SK-N-SH (cell line): ENCODE measurements at regions not wholly inside any gene's neighbourhood (a gene's known extent, or its start where the extent isn't known, plus 50 kb on each side); places are given as distances from the start of the nearest gene placed in this dataset.

Source experiments
- CTCF ChIA-PET: fragments of 300-600, 350-600 bp; formaldehyde crosslinking; extraction: SDS; loops from one replicate; lab custom pipeline; 2021; lab: Yijun Ruan, JAX
- POLR2A ChIA-PET: fragments of 350-600 bp; sonication (Branson Sonifier 250); formaldehyde crosslinking; extraction: SDS; loops from one replicate; lab custom pipeline; 2020; ENCODE audit warnings: antibody characterized with exemption, inconsistent platforms; lab: Yijun Ruan, JAX
- DNase-seq: peaks from one replicate; pipeline ENCODE4 v3.0.0; 2012
- H2AFZ ChIP-seq: fragments of 200-600 bp; sonication (generic); 2 replicates; pipeline ENCODE4 v1.8.1; 2016; ENCODE audit warnings: antibody characterized with exemption, mild to moderate bottlenecking, low read depth
- H3F3A ChIP-seq: fragments of 200-600 bp; sonication (generic); replicated peaks from 2 replicates; pipeline ENCODE3; 2016; ENCODE audit warnings: antibody characterized with exemption, mild to moderate bottlenecking; ENCODE audit not compliant: insufficient read depth
- H3K27ac ChIP-seq, 2 experiments: fragments of 200-500 bp in 1 of 2; fragments of 200-600 bp in 1 of 2; sonication (Bioruptor generic) in 1 of 2; sonication (generic), shearing (Covaris generic) in 1 of 2; 2 replicates each; pipeline versions ENCODE4 v1.5.1 to v1.6.1; 2014 to 2016; ENCODE audit warnings: low read depth in 2 of 2, inconsistent platforms in 1 of 2, low read length in 1 of 2, mild to moderate bottlenecking in 1 of 2, mixed read lengths in 1 of 2
- H3K27me3 ChIP-seq: fragments of 200-600 bp; sonication (generic), shearing (Covaris generic); 2 replicates; pipeline ENCODE4 v1.6.1; 2016; ENCODE audit warnings: mixed run types; ENCODE audit not compliant: insufficient read depth
- H3K36me3 ChIP-seq, 2 experiments: fragments of 200-500 bp in 1 of 2; fragments of 200-600 bp in 1 of 2; sonication (Bioruptor generic) in 1 of 2; sonication (generic) in 1 of 2; replicated peaks in 1 of 2; 2 replicates each; pipeline versions ENCODE3 to v1.5.1; 2014 to 2016; ENCODE audit warnings: low read length in 1 of 2, mild to moderate bottlenecking in 1 of 2; ENCODE audit not compliant: insufficient read depth in 2 of 2, control insufficient read depth in 1 of 2
- H3K4me1 ChIP-seq, 2 experiments: fragments of 200-500 bp in 1 of 2; fragments of 200-600 bp in 1 of 2; sonication (Bioruptor generic) in 1 of 2; sonication (generic), shearing (Covaris generic) in 1 of 2; 2 replicates each; pipeline versions ENCODE4 v1.5.1 to v1.6.1; 2014 to 2016; ENCODE audit warnings: low read depth in 1 of 2, low read length in 1 of 2, mixed run types in 1 of 2; ENCODE audit not compliant: insufficient read depth in 2 of 2, control insufficient read depth in 1 of 2
- H3K4me2 ChIP-seq: fragments of 200-600 bp; sonication (generic), shearing (Covaris generic); 2 replicates; pipeline ENCODE4 v1.6.1; 2017; ENCODE audit warnings: mixed run types
- H3K4me3 ChIP-seq, 2 experiments: fragments of 200-500 bp in 1 of 2; fragments of 200-600 bp in 1 of 2; sonication (Bioruptor generic) in 1 of 2; sonication (generic), shearing (Covaris generic) in 1 of 2; 2 replicates each; pipeline versions ENCODE4 v1.5.1 to v1.8.1; 2014 to 2016; ENCODE audit warnings: low read depth in 2 of 2, inconsistent platforms in 1 of 2, low read length in 1 of 2, mild to moderate bottlenecking in 1 of 2, mixed read lengths in 1 of 2, moderate library complexity in 1 of 2
- H3K79me2 ChIP-seq: fragments of 200-600 bp; sonication (generic); 2 replicates; pipeline ENCODE4 v1.8.1; 2017; ENCODE audit warnings: mild to moderate bottlenecking; ENCODE audit not compliant: insufficient read depth
- H3K9ac ChIP-seq: fragments of 200-600 bp; sonication (generic); 2 replicates; pipeline ENCODE4 v1.6.1; 2017; ENCODE audit warnings: mixed run types
- H3K9me2 ChIP-seq: fragments of 200-600 bp; sonication (generic); 2 replicates; pipeline ENCODE4 v1.6.1; 2017; ENCODE audit warnings: mixed run types
- H3K9me3 ChIP-seq: fragments of 200-600 bp; sonication (generic); 2 replicates; pipeline ENCODE4 v1.6.1; 2017; ENCODE audit warnings: mixed run types, mild to moderate bottlenecking, moderate library complexity
- H4K20me1 ChIP-seq: fragments of 200-600 bp; sonication (generic); 2 replicates; pipeline ENCODE4 v1.6.1; 2017; ENCODE audit warnings: mild to moderate bottlenecking, mixed run types; ENCODE audit not compliant: insufficient read depth
- FOSL2 ChIP-seq: IDR thresholded peaks from 2 replicates; pipeline ENCODE4 v1.4.0; 2012; ENCODE audit warnings: low read depth, mild to moderate bottlenecking, moderate library complexity, borderline replicate concordance
- GABPA ChIP-seq: IDR thresholded peaks from 2 replicates; pipeline ENCODE4 v1.4.0; 2012; ENCODE audit warnings: low read depth, mild to moderate bottlenecking
- MXI1 ChIP-seq: IDR thresholded peaks from 2 replicates; pipeline ENCODE4 v1.6.1; 2012; ENCODE audit warnings: mild to moderate bottlenecking, low read depth, low read length, improper control_type of control experiment
- NFIC ChIP-seq: IDR thresholded peaks from 2 replicates; pipeline ENCODE4 v1.4.0; 2012; ENCODE audit warnings: borderline replicate concordance
- RAD21 ChIP-seq: IDR thresholded peaks from 2 replicates; pipeline ENCODE4 v1.6.1; 2012; ENCODE audit warnings: mild to moderate bottlenecking, low read length
- RXRA ChIP-seq: IDR thresholded peaks from 2 replicates; pipeline ENCODE4 v1.4.0; 2012; ENCODE audit warnings: low read depth, mild to moderate bottlenecking, borderline replicate concordance
- SMC3 ChIP-seq: IDR thresholded peaks from 2 replicates; pipeline ENCODE4 v1.6.1; 2012; ENCODE audit warnings: low read depth, low read length, improper control_type of control experiment
- WGBS: methylation state at CpG from one replicate; pipeline ENCODE4 v1.1.6; 2017; ENCODE audit warnings: low lambda C conversion rate; 5-methylcytosine and 5-hydroxymethylcytosine counted together
- TF ChIP-seq, protein P1 (sequence below): IDR thresholded peaks from 2 replicates; pipeline ENCODE4 v1.4.0; 2012; ENCODE audit warnings: low read depth, borderline replicate concordance
- TF ChIP-seq, protein P2 (sequence below): fragments of 200-600 bp; sonication (generic); IDR thresholded peaks from 2 replicates; pipeline ENCODE4 v1.6.1; 2017; ENCODE audit warnings: antibody characterized with exemption, mild to moderate bottlenecking, moderate library complexity

DNA sequence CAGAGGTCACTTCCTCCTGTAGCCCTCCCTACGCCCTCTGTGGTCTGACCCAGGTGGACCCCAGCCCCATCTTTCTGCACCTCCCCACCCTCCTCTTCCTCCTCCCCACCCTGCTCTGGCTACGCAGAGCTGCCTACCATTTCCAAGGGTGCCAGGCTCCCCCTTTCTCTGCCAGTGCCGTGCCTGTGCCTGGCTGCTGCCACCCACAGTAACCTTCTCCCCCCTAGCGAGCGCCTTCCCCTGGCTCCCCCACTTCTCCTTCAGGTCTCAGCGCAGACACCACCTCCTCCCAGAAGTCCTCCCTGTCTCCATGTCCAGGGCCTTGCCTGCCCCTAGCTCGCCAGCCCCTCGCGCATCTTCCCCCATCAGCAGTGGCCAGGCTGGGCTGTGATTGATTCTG, 471.5 kb downstream of the PTPRU start:
- H2AFZ ChIP-seq: peak overlapping the region; percentile 49; the same call in 1 of the 2 replicates
- no peaks in the 10 kb centered on the region for H3K79me2 ChIP-seq
- DNase-seq: no peak
- H3K4me2 ChIP-seq: peak overlapping the region; percentile 65
- ChIA-PET CTCF (interaction anchor here (1.1 to 4.9 kb wide), 9 partner anchors 13 to 404 kb away, joined by 3 to 35 read pairs (median 4); no protein-coding TSS in a partner anchor), POLR2A (no interaction called here)
- H3K4me1 ChIP-seq: peaks cover 36 to 57% of the 10 kb centered on the region in 2 experiments
- no peaks in the 10 kb centered on the region for H3K9me3 ChIP-seq
- H3K36me3 ChIP-seq: no peaks in the 10 kb centered on the region
- TF ChIP-seq, protein P1, sequence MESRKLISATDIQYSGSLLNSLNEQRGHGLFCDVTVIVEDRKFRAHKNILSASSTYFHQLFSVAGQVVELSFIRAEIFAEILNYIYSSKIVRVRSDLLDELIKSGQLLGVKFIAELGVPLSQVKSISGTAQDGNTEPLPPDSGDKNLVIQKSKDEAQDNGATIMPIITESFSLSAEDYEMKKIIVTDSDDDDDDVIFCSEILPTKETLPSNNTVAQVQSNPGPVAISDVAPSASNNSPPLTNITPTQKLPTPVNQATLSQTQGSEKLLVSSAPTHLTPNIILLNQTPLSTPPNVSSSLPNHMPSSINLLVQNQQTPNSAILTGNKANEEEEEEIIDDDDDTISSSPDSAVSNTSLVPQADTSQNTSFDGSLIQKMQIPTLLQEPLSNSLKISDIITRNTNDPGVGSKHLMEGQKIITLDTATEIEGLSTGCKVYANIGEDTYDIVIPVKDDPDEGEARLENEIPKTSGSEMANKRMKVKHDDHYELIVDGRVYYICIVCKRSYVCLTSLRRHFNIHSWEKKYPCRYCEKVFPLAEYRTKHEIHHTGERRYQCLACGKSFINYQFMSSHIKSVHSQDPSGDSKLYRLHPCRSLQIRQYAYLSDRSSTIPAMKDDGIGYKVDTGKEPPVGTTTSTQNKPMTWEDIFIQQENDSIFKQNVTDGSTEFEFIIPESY: no peak
- TF ChIP-seq GABPA (no peak), RXRA (no peak)
- H3F3A ChIP-seq: peaks cover 28% of the 10 kb centered on the region
- no peaks in the 10 kb centered on the region for H4K20me1 ChIP-seq
- H3K9ac ChIP-seq: peak overlapping the region; percentile 64; the same call in 1 of the 2 replicates
- no peaks in the 10 kb centered on the region for H3K9me2 ChIP-seq
- peak overlapping the region; percentile 98 to 100 for H3K27ac ChIP-seq
- no peak overlapping the region for H3K4me3 ChIP-seq
- no peaks in the 10 kb centered on the region for H3K27me3 ChIP-seq
- 95% methylated on average over 9 of the region's 9 CpGs for WGBS

DNA sequence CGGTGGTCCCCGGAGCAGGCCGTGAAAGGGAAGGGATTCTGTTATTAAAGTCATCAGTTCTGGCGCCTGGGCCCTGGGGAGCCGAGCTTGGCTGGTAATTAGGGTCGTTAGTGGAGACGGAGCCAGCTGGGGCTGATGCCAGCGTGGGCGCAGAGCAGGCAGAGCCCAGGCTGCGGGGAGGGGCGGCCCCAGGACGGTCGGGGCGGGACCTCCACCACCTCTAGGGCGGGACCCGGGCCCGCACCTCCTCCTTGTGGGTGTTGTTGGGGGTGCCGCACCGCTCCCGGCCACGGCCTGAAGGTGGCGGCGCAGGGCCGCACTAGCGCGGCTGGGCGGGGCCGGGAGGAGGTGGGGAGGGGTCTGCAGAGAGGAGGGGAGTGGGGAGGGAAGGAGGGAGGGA, 470.6 kb downstream of the PTPRU start:
- Histone ChIP-seq H3K27ac (peak overlapping the region in 1 of 2 experiments; percentile 86; a peak in 2 of 4 replicates), H4K20me1 (no peaks in the 10 kb centered on the region), H3K9me3 (no peaks in the 10 kb centered on the region), H3K9ac (no peak overlapping the region), H3K4me3 (0 out of 4 replicates have a peak overlapping the region, but pooled peaks of 1 of the 2 experiments have one; percentile 35), H3F3A (peaks cover 28% of the 10 kb centered on the region), H3K4me2 (peak overlapping the region; percentile 42; the same call in 1 of the 2 replicates), H3K36me3 (no peaks in the 10 kb centered on the region), H2AFZ (peak overlapping the region; percentile 62; the same call in 1 of the 2 replicates), H3K27me3 (no peaks in the 10 kb centered on the region), H3K9me2 (no peaks in the 10 kb centered on the region), H3K79me2 (no peaks in the 10 kb centered on the region), H3K4me1 (peaks cover 33 to 55% of the 10 kb centered on the region in 2 experiments)
- peak; percentile 96 for DNase-seq
- peak; percentile 58 for TF ChIP-seq SMC3
- TF ChIP-seq, protein P1: no peak
- TF ChIP-seq MXI1: no peak
- TF ChIP-seq, protein P2, sequence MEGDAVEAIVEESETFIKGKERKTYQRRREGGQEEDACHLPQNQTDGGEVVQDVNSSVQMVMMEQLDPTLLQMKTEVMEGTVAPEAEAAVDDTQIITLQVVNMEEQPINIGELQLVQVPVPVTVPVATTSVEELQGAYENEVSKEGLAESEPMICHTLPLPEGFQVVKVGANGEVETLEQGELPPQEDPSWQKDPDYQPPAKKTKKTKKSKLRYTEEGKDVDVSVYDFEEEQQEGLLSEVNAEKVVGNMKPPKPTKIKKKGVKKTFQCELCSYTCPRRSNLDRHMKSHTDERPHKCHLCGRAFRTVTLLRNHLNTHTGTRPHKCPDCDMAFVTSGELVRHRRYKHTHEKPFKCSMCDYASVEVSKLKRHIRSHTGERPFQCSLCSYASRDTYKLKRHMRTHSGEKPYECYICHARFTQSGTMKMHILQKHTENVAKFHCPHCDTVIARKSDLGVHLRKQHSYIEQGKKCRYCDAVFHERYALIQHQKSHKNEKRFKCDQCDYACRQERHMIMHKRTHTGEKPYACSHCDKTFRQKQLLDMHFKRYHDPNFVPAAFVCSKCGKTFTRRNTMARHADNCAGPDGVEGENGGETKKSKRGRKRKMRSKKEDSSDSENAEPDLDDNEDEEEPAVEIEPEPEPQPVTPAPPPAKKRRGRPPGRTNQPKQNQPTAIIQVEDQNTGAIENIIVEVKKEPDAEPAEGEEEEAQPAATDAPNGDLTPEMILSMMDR: peak; percentile 60
- TF ChIP-seq FOSL2: no peak
- TF ChIP-seq RAD21: peak; percentile 75
- TF ChIP-seq NFIC: no peak
- WGBS: 8% methylated on average over 17 of the region's 28 CpGs
- POLR2A ChIA-PET: no interaction called here
- CTCF ChIA-PET: interaction anchor here (0.6 to 4.9 kb wide), 15 partner anchors 10 to 673 kb away, joined by 3 to 35 read pairs (median 4); no protein-coding TSS in a partner anchor
